Ascending aorta (tissue), 2 donors: ENCODE measurements at regions not wholly inside any gene's neighbourhood (a gene's known extent, or its start where the extent isn't known, plus 50 kb on each side); places are given as distances from the start of the nearest gene placed in this dataset.

Experiments
- DNase-seq, 2 donors: peaks; one replicate each; pipeline ENCODE4 v3.0.0-alpha.2; 2019; ENCODE audit warnings: low spot score in 2 of 2
- H3K27ac ChIP-seq, 2 donors: fragments of 200-600 bp; sonication (generic); one replicate each; pipeline ENCODE4 v1.5.1; 2016 to 2017; ENCODE audit warnings: mild to moderate bottlenecking in 1 of 2
- H3K27me3 ChIP-seq: fragments of 200-600 bp; sonication (generic); one replicate; pipeline ENCODE4 v1.5.1; 2017
- H3K36me3 ChIP-seq, 2 donors: fragments of 200-600 bp; sonication (generic); one replicate each; pipeline ENCODE4 v1.5.1; 2016
- H3K4me1 ChIP-seq, 2 donors: fragments of 200-600 bp; sonication (generic); one replicate each; pipeline ENCODE4 v1.5.1; 2016 to 2017; ENCODE audit warnings: mild to moderate bottlenecking in 1 of 2
- H3K4me3 ChIP-seq, 2 donors: fragments of 200-600 bp; sonication (generic); one replicate each; pipeline ENCODE4 v1.5.1; 2016 to 2017; ENCODE audit warnings: mild to moderate bottlenecking in 1 of 2
- H3K9me3 ChIP-seq, 2 donors: fragments of 200-600 bp; sonication (generic); one replicate each; pipeline ENCODE4 v1.5.1; 2016
- intact Hi-C: fragments of 100-400 bp; cut with DNase I; formaldehyde crosslinking; loops from one replicate; pipeline ENCODE4 v1.15.1; 2023
- TF ChIP-seq, protein P1 (sequence below), 3 experiments: fragments of 200-600 bp in 2 of 3; fragments of 450-650 bp in 1 of 3; sonication (generic) in 2 of 3; IDR thresholded peaks; one replicate each; pipeline ENCODE4 v1.5.1; 2016 to 2019; ENCODE audit warnings: antibody characterized with exemption in 3 of 3, mild to moderate bottlenecking in 1 of 3, moderate library complexity in 1 of 3

DNA sequence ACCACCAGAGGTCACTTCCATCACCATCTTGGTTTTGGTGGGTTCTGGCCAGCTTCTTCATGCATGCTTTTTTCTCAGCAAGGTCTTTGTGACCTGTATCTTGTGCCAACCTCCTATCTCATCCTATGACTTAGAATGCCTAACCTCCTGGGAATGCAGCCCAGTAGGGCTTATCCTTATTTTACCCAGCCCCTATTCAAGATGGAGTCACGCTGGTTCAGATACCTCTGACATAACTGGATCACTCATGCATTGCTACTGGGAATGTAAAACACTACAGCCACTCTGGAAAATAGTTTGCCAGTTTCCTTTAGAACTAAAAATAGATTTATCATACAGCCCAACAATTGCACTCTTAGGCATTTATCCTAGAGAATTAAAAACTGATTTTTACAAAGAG, 219.2 kb downstream of the IRS1 start:
- H3K9me3 ChIP-seq = no peaks in the 10 kb centered on the region
- H3K27me3 ChIP-seq = no peaks in the 10 kb centered on the region
- intact Hi-C loops = loop anchor here (5.0 kb wide), 2 partner anchors 72 to 217 kb away; partner anchors contain the start of gene IRS1
- peaks cover 0 to 5% of the 10 kb centered on the region in 2 donors for H3K4me1 ChIP-seq
- no peaks in the 10 kb centered on the region for H3K36me3 ChIP-seq
- H3K4me3 ChIP-seq = no peak overlapping the region
- H3K27ac ChIP-seq = no peak overlapping the region
- TF ChIP-seq, protein P1, sequence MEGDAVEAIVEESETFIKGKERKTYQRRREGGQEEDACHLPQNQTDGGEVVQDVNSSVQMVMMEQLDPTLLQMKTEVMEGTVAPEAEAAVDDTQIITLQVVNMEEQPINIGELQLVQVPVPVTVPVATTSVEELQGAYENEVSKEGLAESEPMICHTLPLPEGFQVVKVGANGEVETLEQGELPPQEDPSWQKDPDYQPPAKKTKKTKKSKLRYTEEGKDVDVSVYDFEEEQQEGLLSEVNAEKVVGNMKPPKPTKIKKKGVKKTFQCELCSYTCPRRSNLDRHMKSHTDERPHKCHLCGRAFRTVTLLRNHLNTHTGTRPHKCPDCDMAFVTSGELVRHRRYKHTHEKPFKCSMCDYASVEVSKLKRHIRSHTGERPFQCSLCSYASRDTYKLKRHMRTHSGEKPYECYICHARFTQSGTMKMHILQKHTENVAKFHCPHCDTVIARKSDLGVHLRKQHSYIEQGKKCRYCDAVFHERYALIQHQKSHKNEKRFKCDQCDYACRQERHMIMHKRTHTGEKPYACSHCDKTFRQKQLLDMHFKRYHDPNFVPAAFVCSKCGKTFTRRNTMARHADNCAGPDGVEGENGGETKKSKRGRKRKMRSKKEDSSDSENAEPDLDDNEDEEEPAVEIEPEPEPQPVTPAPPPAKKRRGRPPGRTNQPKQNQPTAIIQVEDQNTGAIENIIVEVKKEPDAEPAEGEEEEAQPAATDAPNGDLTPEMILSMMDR (IDR thresholded peaks at IDR 0.05) = no peak
- no peak for DNase-seq

DNA sequence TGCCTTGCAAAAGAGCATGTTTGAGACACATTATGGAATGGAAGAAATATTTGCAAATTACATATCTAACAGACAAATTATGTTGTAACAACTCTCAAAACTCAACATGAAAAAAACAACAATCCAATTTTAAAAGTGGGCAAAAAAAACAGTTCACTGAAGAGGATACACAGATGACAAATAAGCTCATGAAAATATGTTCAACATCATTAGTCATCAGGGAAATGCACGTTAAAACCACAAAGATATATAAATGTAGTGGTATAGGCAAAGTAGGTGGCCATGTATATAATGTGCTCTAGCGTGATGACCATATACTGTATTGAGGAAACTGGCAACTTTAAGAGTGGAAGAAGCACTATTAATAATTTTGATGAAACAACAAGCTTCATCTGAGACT, 220.1 kb downstream of the IRS1 start:
- Histone ChIP-seq H3K9me3 (no peaks in the 10 kb centered on the region), H3K4me1 (peaks cover 0 to 5% of the 10 kb centered on the region in 2 donors), H3K36me3 (no peaks in the 10 kb centered on the region), H3K4me3 (no peak overlapping the region), H3K27me3 (no peaks in the 10 kb centered on the region), H3K27ac (no peak overlapping the region)
- no peak for DNase-seq
- intact Hi-C loops = no loop called here
- TF ChIP-seq, protein P1 (IDR thresholded peaks at IDR 0.05) = no peak

DNA sequence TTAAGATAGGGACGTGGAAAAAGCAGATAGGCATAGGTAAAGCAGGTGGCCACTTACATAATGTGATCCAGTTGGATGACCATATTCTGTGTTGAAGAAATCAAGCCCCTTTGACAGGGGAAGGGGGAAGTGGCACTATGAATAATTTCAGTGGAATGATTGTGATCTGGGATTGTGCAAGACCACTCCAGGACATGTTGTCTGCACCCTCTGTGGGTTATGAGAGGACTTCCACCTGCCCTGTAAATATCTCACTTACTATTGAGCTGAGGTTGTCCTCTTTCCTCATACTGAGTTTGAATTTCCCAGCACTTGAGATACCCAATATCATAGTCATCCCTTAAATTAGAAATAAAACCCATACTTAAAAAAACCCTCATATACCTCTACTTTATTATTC, 220.7 kb downstream of the IRS1 start:
- H3K9me3 ChIP-seq = no peaks in the 10 kb centered on the region
- TF ChIP-seq, protein P1 (IDR thresholded peaks at IDR 0.05) = no peak
- intact Hi-C loops = no loop called here
- no peaks in the 10 kb centered on the region for H3K27me3 ChIP-seq
- H3K4me3 ChIP-seq = no peak overlapping the region
- no peak for DNase-seq
- H3K4me1 ChIP-seq = peaks cover 0 to 5% of the 10 kb centered on the region in 2 donors
- H3K36me3 ChIP-seq = no peaks in the 10 kb centered on the region
- H3K27ac ChIP-seq = no peak overlapping the region

DNA sequence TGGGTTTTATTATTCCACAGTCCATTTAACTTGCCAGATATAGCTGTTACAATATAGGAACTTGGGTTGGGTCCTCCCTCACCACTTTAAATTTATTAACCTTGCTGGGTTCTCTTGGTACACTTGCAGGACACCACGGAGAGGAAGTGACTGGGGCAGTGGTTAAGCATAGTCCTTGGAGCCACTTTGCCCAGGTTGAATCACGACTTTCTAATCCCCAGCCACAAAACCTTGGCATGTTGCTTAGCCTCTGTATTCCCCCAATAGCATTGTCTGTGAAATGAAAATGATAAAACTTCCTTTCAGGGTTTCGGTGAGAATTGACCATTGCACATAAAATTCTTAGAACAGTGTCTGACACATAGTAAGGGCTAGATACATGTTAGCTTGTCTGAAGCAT, 221.2 kb downstream of the IRS1 start:
- DNase-seq = no peak

DNA sequence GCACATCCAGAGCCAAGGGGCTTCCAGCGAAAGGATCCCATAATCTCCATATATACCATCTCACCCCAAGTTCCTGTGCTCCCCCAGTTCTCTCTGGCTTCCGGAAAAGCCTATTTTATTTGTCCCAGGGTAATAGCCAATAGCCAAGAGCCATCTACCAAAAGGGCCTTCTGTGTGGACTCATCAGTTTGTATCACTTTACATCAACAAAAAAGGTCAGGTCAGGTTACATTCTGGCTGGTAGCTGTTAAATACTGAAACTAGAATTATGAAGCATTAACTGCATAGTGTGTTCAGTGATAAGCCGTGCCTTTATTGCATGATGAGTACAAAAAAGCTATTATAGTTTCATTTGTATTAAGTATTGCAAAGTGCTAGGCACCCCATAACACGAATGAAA, 223.7 kb downstream of the IRS1 start:
- Histone ChIP-seq H3K4me3 (no peak overlapping the region), H3K27me3 (no peaks in the 10 kb centered on the region), H3K9me3 (no peaks in the 10 kb centered on the region), H3K36me3 (no peaks in the 10 kb centered on the region), H3K27ac (no peak overlapping the region), H3K4me1 (no peaks in the 10 kb centered on the region)
- no peak for DNase-seq
- intact Hi-C loops = no loop called here
- TF ChIP-seq, protein P1 (IDR thresholded peaks at IDR 0.05) = no peak

More for the DNA sequence above, 221.2 kb downstream of the IRS1 start:
- Histone ChIP-seq H3K36me3 (no peaks in the 10 kb centered on the region), H3K27me3 (no peaks in the 10 kb centered on the region), H3K27ac (no peak overlapping the region), H3K4me1 (peaks cover 0 to 4% of the 10 kb centered on the region in 2 donors), H3K9me3 (no peaks in the 10 kb centered on the region), H3K4me3 (no peak overlapping the region)
- TF ChIP-seq, protein P1 (IDR thresholded peaks at IDR 0.05) = no peak
- intact Hi-C loops = no loop called here

DNA sequence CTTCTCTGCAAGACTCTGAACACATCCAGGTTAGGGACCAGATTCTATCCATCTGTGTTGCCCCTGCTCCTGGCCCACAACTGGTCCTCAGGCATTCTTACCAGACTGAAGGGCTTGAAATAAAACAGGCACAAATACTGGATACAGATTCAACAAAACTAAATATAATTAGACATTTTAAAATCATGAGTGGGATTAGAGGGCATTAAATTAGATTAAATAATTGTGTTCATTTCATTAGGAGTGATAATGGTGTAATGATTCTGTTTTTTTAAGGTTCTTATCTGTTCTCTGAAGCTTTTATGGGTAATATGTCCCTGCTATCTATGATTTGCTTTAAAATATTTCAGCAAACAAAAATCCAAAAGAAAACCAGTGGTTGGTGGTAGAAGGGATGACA, 226.5 kb downstream of the IRS1 start:
- DNase-seq = no peak
- intact Hi-C loops = no loop called here
- H3K4me3 ChIP-seq = no peak overlapping the region
- H3K9me3 ChIP-seq = no peaks in the 10 kb centered on the region
- no peaks in the 10 kb centered on the region for H3K36me3 ChIP-seq
- no peaks in the 10 kb centered on the region for H3K27me3 ChIP-seq
- TF ChIP-seq, protein P1 (IDR thresholded peaks at IDR 0.05) = no peak
- no peak overlapping the region for H3K27ac ChIP-seq
- no peaks in the 10 kb centered on the region for H3K4me1 ChIP-seq
